ENCODE measurements at regions not wholly inside any gene's neighbourhood (a gene's known extent, or its start where the extent isn't known, plus 50 kb on each side); places are given as distances from the start of the nearest gene placed in this dataset.

DNA sequence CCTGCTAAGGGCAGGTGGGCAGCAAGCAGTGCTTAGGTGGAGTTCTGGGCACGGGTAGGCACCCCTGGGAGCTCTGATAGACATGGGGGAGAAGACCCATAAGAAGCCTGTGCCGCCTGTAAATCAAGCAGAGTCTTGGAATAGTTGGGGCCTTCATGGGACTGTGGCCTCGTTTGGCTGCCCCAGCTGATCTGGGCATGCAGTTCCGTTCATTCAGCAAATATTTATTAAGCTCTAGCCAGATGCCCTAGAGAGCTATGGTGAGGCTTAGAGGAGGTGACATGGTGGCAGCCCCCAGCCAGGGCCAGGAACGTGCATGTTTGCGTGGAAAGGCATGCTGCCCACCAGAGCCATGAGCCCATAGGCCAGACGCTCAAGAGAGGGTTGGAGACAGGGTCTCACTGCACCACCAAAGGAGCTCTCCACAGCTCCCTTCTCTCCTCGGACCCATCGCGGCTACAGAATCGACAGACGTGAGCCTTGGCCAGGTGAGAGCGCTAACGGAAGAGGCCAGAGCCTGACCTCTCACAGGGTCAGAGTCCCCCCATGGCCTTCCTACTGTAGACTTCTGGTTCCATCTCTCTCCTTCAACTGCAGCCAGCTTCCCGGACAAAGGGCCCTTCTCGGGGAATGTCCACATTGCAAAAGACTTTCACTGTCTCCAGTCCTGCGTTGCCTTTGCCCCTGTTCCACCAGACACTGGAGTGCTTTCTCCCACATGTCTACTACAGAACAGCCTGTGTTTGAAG, 135.7 kb downstream of the INHBB start:
- no peak for DNase-seq

DNA sequence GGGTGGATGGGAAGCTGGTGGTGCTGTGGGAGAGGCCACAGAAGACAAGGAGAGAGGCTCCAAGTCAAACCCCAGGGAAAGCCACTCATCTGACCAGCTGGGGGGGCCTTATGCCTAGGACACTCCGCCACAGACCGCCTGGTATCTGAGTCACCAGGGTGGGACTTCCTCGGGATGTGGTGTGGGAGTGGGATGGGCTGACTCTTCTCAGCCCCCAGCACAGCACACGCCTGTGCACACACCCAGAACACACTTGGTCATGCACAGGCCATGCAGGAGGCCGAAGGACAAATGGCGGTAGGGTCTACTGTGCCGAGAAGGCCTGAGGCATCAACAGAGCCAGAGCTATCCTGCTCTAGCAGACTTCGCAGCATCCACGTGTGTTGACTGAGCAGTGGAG, 136.4 kb downstream of the INHBB start:
- DNase-seq, result no peak

DNA sequence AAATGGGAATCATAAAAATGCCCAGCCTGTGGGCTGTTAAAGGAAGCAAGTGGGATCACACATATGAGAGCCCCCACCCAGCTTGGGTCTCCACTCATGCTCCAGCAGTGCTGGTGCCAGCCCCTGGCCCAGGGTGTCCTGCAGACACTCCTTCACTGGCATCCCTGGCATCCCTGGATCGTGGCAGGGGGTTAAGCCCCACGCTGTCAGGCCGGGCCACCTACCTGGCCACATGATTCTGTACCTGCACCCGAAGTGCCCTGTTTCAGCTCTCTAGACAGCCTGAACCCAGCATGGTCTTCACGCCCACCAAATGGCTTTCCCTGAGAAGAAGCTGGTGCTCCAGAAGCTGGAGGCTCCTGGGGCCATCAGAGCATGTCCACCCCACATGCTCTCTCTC, 137.4 kb downstream of the INHBB start:
- DNase-seq, result no peak

DNA sequence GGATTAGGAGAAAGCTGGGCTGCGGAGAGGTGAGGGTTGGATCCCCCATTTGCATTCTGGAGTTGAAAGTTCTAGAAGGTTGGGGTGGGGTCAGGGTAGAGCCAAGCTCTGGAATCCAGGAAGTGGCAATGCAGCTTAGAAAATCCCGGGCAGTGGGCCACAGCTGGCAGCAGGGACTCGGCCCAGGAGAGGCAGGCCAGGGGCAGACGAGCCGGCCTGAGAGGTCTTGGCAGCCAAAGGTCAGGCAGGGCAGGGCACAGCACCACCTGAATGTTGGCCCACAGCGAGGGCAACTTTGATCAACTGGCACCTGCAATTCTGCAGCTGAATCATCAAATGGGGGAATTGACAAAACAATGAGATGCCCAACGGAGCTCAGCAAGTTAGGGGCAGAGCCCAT, 139.2 kb downstream of the INHBB start:
- DNase-seq, result no peak

DNA sequence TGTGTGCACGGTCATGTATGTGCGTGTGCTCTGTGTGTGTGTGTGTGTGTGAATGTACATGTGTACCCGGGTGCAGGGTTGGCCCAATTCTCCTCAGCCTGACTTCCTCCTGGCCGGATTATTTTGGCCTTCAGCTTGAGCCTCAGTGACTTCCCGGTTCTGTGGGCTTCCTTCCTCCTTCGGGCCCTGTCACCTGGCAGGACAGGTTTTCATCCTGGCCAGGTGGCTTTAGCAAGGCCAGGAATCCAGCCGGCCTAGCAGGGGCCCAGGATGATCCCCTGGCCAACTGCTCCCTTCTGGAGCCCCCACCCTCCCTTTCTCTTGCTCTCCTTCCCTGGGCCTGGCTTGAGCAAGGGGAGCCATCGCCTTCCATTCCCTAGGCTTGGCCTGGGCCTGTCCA, 140.5 kb downstream of the INHBB start:
- DNase-seq, result no peak

DNA sequence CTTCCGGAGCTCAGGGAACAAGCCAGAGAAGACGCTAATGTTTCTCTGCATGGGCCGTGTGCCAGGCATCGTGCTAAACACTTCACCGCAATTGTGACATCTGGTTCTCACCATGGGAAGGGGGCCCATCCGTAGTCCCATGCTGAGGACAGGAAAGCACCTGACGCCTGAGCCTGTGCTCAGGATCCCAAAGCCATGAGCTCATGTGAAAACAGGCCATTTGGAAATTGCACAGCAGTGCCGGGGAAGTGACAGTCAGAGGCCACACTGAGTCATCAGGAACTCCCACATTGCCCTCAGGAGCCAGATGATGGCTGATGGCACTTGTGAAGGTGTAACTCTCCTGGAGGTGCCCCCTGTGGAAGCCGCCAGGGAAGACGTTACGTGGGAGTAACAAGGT, 141.0 kb downstream of the INHBB start:
- no peak for DNase-seq

DNA sequence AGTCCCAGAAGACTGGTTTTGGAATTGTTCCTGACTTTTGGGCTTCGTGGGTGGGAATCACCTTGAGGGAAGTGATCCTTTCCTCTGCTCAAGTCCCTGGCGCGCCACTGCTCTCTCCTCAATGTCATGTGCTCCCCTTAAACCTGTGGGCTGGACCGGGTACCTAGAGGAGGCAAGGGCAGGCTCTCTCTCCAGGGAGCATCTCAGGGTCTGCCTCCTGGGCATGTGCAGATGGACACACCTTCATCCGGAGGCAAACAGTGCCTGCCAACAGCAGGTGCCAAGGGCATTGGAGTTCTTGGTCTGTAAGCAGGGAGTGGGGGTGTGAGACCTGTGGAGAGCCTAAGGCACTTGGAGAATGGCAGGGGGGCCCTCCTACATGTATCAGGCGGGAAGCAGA, 142.6 kb downstream of the INHBB start:
- no peak for DNase-seq

DNA sequence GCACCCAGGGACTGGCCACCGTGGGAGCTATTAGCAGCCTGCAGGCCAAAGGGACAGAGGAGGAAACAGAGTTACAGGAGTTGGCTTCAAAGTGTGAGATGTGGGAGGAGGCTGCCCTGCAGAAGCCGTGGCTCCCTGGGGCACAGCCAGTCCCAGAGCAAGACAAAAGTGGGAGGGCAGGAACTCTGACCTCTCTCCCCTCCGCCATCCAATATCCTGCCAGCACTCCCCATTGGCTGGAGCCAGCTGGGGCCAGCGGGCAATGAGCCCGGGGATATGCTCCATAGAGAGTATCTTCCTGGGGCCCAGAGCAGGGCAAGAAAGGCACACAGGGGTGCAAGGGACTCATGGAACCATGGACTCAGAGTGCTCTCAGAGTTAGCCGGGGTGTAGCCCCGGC, 143.1 kb downstream of the INHBB start:
- no peak for DNase-seq

DNA sequence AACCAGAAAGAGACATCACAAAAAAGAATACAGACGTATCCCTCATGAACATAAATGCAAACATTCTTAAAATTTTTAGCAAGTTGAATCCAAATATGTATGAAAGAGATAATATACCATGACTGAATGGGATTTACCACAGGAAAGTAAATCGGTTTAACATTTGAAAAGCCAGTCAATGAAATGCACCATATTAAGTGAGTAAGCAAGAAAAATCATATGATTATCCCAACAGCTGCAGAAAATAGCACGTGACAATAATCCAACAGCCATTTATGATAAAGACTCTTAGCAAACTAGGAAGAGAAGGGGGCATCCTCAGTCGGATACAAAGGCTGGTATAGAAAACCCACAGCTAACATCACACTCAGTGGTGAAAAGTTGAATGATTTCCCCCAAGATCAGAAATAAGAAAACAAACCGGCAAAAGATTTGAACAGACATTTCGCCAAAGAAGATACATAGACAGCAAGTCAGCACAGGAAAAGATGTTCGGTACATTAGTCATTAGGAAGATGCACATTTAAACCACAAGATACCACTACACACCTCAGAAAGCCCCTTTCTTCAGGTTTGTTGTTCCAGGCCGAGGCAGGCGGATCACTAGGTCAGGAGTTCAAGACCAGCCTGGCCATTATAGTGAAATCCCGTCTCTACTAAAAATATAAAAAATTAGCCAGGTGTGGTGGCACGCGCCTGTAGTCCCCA, 144.3 kb downstream of the INHBB start:
- DNase-seq, result no peak

DNA sequence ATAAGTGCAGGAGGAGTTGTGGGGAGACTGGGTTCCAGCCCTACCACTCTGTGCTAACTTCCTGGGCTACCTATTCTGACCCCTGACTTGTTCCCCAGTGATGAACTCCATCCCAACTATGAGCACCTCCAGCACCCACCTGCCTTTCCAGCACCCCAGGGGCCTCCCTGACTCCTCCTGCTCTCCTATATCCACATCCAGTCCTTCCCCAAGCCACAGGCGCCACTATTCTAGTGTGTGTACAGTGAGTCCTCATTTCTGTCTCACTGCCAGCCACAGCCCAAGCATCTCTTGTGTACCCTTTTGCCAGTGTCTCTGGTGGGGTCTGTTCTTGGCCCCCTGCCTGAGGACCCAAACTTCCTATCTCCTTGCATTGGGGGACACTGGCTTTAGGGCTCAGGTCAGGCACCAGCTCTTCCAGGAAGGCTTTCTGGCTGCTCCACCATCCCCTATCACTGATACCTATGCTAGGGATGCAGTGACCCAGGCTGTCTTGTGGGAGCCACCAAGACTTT, 145.2 kb downstream of the INHBB start:
- DNase-seq, result no peak

DNA sequence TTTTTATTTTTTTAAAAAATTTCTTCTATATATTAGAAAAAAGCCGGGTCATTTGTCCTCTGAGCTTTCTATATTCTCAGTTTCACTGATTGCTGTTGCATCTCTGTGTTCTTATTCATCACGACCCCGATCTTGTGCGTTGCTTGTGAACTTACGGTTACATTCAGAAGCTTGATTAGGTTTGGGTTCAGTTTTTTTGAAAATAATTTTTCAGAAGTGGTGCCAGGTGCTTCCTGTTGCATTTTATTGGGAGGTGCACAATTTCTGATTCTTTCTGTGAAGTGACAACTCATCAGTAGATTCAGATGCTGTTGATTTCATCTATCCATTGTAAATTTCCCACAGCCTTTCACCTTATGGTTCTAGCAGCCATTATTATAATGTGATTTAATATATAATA, 147.3 kb downstream of the INHBB start:
- no peak for DNase-seq

DNA sequence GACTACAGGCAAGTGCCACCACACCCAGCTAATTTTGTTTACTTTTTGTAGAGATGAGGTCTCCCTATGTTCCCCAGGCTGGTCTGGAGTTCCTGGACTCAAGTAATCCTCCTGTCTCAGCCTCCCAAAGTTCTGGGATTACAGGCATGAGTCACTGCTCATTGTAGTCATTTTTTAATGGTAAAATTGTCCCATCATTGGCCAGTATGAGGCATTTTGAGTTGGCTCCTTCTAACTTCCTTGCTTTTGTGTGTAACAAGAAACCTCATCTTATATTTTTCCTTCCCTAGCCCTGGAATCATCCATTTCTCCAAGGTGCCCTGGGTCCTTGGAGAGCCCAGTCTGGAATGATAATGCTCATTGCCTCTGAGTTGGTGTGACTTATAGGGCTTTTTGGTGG, 148.5 kb downstream of the INHBB start:
- no peak for DNase-seq

DNA sequence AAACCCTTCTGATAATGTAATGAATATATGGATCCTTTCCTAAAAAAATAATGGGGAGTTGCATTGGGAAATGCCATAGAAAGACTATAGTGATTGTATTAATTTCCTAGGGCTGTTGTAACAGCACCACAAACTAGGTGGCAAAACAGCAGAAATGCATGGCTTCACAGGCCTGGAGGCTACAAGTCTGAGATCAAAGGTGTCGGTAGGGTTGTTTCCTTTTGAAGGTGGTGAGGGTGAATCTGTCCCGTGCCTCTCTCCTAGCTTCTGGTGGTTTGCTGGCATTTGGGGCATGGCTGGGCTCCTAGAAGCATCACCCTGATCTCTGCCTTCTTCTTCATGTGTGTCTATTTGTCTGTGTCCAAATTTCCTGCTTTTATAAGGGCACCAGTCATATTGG, 149.7 kb downstream of the INHBB start:
- no peak for DNase-seq

DNA sequence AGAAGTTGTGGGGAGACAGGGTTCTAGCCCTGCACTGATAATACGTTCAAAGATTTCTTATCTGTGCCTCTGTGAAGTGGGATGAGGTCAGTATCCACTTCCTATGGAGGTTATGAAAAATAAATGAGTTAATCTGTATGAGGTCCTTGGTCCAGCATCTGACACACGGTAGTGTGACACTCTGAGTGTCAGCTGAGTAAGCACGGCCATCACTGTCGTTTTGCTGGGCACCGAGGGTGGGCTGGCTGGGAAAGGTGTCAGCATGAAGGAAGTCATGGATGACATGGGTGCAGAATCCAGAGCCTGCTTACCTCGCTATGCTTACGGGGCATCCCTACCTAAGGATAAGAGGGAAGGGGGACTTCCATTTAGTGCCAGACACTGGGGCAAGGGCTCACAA, 150.3 kb downstream of the INHBB start:
- no peak for DNase-seq

DNA sequence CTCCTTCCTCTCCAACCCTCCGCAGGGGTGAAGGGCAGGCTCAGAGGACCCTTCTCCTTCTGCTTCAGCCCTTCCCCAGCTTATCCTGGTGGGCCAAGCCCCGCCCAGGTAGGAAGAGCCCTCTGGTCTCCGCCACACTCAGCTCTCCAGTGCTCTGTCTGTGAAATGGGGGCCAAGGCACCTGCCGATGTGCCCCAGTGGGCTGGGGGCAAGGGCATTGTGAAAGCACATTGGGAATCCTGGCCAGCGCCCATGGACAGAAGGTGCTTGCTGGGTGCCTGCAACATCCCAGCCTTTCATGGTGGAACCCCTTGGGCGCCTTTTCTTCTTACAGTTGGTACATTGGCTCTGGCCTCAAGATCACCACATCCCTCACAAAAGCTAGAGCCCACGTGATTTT, 150.8 kb downstream of the INHBB start:
- DNase-seq, result no peak

DNA sequence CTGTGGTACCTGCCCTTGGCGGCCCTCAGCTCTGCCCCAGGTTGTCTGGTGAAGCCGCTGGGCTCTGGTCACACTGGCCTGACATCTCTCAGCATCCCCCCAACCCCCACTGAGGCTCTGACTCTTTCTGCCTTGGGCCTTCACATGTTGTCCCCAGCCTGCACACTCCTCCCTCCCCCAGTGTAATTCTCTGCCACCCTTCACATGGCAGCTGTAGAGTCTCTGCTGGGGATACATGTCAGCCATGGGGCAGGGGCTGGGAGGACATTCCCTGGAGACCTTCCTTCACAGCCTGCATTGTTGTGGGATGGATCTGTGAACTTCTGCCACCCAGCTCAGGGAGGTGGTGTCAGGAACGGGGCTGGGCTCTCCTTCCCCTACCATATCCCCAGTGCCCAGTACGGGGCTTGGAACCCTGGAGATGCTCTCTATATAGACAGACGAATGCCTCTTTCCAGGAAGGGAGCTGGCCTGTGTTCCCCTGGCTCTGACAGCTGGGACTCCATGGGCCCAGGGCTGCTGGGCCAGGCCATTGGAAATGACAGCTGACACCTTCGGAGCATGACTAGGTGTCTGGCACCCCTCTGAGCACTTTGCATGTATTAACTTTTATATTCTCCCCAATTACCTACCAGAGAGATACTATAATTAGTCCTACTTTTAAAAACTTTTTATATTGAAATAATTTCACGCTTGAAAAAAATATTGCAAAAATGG, 151.5 kb downstream of the INHBB start:
- DNase-seq, result no peak

DNA sequence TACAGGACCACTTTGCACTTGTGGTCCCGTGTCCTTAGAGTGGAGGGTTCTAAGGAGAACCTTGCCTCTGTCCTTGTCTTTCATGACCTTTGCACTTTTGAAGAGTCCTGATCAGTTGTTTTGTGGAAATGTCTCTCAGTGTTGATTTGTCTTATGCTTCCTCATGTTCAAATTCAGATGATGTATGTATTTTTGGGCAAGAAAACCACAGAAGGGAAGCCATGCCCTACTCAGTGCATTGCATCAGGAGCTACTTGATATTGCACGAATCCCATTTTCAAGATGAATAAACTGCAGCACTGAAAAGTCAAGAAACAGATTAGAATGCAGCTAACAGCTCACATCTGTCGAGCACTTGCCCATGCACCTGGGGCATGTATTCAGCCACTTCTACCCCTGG, 152.2 kb downstream of the INHBB start:
- DNase-seq, result no peak

DNA sequence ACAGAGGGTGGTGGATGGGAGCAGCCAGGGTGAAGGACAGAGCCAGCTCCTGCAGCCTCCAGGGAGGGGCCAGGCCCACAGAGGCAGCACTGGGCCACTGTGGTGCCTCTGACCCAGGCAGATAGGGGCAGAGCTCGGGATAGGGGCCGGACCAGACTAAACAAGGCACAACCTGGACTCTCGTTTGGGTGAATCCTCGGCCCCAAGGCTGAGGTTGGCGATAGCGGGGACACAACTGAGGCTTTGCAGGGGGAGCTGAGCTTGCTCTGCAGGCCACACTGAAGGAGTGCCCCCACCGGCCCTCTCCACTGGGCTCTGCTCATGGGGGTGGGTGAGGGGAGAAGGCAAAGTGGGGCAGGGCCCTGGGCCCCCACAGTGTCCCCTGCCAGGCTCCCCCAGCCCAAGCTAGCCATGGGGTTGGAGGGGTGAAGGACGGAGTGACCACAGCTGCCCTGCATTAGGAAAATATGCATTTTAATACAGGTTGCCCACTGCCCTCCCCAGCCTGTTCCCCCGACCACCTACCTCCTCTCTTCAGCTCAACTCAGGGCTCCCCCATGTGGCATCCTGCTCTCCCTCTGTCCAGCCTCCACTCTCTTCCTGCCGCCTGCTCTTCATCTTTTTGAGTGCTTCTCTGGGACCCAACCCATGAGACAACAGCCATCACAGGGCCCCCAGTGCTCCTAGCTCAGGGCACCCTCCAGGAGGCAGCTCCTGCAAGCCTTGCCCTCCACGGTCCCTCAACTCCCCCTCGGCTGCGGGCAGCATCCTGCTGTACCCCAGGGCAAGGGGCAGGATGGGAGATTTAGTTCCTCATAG, 152.8 kb downstream of the INHBB start:
- DNase-seq, result no peak

DNA sequence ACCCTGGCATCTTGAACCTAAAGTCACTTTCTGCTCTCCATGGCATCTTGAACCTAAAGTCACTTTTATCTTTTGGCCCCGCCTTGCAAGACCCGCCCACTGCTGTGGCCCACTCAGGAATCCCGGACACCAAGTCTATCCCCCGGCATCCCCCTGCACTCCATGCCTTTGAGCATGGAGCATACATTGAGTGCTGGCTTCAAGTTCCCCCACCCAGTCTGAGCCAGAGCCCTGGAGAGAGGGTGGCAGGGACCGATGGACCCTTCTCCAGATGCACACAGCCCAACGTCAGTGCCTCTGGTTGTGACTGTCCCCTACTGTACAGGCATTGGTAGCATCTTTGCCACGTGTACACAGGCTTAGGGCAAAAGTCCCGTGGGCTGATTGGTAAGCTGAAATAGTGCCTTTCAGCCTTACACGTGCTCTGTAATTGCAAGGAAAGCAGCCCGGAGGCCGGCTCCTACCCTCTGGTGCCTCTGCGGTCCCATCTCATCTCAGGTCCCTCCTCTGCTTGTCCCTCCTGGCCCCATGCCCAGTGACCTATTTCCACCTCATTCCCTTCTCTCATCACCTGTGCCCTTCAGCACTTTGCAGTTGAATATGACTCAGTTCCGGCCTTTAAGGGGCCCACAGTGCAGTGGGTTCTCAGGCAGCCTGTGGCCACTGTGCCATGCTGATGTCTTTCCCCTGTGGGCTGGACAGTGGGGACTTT, 154.0 kb downstream of the INHBB start:
- no peak for DNase-seq

DNA sequence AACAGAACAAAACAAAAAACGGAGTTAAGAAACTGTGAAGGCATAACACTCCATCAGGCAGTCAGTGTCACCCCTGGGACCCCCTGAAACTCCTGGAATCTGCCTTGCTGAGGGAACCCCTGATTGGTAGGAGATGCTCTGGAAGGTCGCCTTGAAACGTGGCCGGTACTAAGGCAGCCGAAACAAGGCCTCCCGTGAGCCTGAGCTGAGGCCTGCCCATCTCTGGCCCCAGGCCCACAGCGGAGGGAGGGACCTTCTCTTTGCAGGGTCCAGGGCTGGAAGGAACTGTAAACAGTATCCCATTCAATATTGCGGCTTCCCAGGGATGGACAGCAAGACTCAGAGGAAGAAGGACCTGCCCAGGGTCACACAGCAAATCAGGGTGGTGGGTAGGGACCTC, 155.7 kb downstream of the INHBB start:
- no peak for DNase-seq

DNA sequence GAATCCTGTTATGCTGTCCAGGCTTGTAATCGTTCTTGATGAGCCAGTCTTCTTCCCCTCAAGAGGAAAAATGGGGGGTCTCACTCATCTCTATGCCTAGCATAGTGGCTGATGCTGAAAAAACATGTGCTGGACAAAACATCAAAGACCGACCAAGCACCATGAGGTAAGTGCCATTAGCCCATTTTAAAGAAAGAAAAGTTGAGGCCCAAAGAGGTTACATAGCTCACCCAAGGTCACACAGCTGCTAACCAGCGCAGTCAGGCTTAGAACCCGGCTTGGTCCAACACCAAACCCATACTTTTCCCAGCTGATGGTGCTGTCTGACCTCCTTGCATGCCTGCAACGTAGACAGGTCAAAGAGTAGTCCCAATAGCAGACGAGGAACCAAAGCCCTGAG, 156.4 kb downstream of the INHBB start:
- no peak for DNase-seq

DNA sequence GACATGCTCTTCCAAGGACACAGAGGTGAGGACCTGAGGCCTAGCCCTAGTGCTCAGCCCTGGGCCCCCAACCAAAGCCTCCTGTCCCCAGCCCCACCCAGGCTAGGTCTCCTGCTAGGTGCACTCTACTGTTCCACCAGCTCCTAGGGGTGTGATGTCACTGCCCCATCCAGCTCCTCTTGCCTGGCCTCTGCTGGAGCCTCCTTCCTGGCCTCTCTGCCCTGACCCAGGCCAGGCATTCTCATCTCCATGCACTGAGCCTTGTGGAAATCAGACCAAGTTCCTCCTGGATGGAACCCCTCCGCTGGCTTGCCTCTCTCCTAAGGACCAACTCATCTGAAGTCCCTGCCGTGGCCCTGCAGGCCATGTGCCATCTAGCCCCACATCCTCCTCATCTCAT, 156.8 kb downstream of the INHBB start:
- DNase-seq, result no peak
